ENCODE measurements at regions not wholly inside any gene's neighbourhood (a gene's known extent, or its start where the extent isn't known, plus 50 kb on each side); places are given as distances from the start of the nearest gene placed in this dataset.

DNA sequence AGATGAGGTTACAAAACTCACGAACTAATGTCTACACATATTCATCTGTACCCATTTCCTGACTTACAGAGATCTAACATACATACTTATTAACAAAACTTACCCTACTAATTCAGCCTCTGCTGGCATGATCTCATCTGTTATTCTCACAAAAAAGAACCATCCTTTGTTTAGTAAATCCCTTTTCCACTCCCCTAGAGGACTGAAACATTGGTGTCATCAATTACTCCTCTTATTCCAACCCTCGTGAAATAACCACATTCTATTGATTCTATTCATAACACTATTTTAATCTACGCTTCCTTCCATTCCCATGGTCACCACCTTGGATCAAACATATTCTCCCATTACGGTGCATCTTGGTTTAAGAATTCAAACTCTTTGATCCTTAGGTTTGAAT, 505.9 kb downstream of the SI start:
- DNase-seq (ENCODE audit: low spot score), result no peak

GRCh38 chr3:164550857-164551256, 527.4 kb downstream of the SI start:
- DNase-seq (ENCODE audit: low spot score), result no peak

DNA sequence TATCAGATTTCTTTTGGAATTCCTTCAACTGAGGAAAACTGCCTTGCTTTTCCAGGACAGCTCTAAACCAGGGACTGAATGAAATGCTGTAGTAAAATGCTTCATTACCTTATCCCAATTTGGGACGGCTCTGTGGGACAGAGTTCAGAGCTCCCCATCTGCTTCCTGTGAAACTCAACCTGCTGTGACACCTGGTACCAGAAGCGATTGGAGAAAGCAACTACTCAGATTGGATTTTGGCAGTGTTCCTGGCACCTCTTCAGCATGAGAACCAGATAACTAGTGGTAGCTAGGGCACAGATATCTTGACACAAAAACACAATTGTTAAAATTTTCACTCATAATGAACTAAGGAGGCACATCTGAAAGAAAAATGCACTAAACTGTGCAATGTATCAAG, 539.1 kb downstream of the SI start:
- no peak for DNase-seq (ENCODE audit: low spot score)

- peak; percentile 33 for DNase-seq (ENCODE audit: low spot score)
Observed at GRCh38 chr3:164537485-164537884, 540.8 kb downstream of the SI start.

DNA sequence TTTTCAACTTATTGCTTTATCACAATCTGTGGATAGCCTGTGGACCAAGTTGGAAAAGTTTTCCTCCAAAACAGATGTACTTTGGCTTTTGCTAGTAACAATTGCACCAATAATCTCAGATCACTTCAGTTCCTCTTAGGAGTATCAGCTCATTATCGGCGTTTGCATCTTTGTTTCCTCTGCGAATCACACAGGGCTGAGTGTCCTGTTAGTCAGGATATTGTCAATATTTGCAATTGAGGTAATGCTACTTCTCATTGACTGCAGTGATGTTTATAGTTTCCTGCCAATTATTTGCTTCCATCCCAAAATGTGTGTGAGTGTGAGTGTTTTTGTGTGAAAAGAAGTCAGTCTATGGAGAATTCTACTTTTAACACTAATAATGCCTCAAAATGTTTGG, 545.0 kb downstream of the SI start:
- no peak for DNase-seq (ENCODE audit: low spot score)

DNA sequence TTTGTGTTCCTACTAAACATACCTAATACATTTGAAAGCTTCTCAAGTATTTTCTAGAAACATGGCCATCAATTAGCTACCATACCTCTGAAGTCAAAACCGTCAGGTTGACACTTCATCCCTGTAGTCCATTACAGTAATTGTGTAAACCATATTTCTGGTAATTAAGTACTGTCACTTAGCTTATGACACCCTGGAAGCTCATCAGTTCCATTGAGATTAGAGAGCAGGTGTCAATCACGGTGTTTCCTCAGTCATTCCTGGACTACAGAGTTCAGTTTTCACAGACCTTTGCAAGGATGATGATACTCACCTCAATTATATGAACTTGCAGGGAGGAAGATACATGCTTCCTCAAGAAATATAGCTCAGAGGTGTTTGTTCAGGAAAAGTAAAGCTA, 552.0 kb downstream of the SI start:
- DNase-seq (ENCODE audit: low spot score), result no peak

DNA sequence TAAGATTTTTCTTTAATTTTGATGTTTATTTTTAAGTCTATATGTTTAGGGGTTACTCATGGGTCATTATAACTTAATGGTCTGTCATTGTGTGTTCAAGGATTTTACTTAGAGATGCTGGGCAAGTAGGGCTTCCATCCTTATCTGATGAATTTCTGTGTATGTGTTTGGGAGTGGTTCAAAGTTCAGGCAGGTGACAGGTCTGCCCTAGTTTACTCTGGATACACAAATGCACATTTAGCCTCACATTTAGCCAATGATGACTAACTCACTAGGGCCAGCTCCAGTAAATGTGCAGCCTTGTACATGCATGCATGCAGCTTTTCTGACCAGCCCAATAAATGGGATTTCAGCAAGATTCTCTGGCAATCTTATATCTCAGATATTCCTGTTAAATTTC, 554.1 kb downstream of the SI start:
- DNase-seq (ENCODE audit: low spot score), result no peak

DNA sequence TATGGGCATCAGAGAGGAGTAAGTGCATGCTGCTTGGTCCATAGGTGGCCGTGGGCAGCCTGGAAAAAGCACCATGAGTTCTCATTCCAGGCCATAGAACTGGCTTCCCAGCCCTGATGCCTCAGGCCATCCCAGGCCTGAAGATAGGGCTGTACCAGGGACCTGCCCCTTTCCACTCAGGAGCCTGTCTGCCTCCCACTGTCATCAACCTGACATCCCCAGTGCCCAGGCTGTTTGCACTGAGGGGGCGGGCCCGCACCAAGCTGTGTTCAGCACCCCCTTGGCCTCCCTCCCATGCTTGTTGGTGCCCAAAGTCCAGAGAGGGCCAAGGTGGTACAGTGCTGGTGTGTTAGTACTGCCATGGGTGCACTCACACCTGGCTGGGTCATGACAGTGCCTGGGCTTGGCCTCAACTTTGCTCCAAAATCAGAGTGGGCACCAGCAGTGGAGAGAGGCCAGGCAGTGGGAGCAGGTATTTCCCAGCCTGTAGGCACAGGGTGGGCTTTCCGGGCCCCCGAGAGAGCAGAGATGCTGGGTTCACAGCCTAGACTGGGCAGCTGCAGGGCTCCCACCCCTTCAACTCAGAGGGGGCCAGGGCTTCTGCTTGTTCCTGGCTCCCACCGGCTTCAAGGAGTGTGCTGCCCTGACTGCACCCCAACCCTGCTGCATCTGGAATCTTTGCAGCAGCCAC, 556.1 kb downstream of the SI start:
- no peak for DNase-seq (ENCODE audit: low spot score)

GRCh38 chr3:164521644-164522043, 556.7 kb downstream of the SI start:
- no peak for DNase-seq (ENCODE audit: low spot score)

GRCh38 chr3:164521139-164521538, 557.2 kb downstream of the SI start:
- DNase-seq (ENCODE audit: low spot score), result no peak

GRCh38 chr3:164515256-164515655, 563.0 kb downstream of the SI start:
- no peak for DNase-seq (ENCODE audit: low spot score)

DNA sequence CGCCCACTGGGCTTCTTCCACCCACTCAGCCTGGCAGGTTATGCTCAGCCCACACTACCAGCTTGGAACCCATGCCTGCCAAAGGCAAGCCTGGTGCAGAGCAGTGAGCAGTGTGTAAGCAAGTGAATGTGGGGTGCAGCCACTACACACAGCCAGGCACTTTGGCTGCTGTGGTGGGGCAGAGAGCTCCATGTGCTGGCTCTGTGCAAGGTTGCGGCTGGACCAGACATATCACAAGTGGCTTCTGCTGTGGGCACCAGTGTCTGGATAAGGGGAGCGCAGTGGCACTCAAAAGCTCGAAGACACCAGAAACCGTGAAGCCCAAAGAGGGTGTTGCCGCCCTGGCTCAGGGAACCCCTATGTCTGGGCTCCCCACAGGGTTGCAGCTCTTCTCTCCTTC, 563.7 kb downstream of the SI start:
- no peak for DNase-seq (ENCODE audit: low spot score)

DNA sequence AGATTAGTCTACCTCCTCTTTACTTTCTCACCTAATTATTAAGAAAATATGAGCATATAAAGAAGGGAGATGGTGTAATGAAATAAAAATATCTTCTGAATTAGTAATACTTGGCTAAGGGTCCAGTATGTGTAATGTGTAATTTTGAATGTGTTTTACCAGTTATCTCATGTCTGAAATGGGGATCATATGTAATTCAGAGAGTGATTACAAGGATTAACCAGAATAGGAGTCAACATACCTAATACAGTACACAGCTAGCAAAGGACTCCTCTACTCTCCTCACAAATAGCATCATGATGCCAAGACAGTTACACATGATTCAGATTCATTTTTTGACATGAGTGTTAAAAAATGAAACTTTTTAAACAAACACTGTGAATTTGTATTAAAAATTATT, 570.4 kb downstream of the SI start:
- no peak for DNase-seq (ENCODE audit: low spot score)

- DNase-seq (ENCODE audit: low spot score), result no peak
Observed at GRCh38 chr3:164498917-164499316, 579.4 kb downstream of the SI start.

DNA sequence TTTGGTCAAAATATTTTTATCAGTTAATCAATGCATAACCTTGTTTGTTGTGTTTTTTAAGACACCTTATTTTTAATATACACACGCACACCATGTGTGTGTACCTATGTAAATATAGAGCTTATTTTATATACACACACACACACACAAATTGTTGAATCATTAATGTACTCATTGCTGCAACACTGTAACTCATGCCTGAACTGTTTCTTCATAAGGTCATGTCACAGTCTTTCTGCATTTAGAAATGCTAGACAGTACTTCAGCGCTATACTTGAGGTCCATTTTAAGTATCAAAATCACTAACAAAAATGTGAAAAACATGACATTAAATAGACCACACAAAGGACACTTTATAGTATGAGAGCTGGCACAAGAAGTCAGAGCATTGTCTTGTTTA, 589.4 kb downstream of the SI start:
- no peak for DNase-seq (ENCODE audit: low spot score)

DNA sequence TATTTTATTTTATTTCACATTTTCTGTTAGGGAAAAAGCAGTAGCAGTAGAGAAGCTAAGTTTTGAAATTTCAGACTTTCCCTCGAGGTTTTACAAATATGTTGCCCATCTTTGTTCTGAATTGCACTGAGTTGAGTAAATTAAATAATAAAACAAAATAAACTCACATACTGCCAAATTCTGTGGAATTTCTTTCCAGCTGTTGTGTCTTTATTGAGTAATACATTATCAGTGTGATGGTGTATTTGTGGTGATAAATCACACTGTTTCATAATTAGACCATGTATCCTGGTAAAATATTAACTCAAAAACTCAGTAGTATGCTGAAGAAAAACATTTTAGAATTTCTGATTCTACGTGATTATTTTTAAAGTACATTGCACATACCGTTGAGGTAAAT, 592.1 kb downstream of the SI start:
- DNase-seq (ENCODE audit: low spot score), result no peak

GRCh38 chr3:164479978-164480377, 598.3 kb downstream of the SI start:
- DNase-seq (ENCODE audit: low spot score), result no peak

GRCh38 chr3:164479406-164479805, 598.9 kb downstream of the SI start:
- DNase-seq (ENCODE audit: low spot score), result no peak

GRCh38 chr3:164478323-164478722, 600.0 kb downstream of the SI start:
- DNase-seq (ENCODE audit: low spot score), result no peak

GRCh38 chr3:164477403-164477802, 600.9 kb downstream of the SI start:
- no peak for DNase-seq (ENCODE audit: low spot score)

GRCh38 chr3:164476631-164477030, 601.7 kb downstream of the SI start:
- DNase-seq (ENCODE audit: low spot score), result no peak

DNA sequence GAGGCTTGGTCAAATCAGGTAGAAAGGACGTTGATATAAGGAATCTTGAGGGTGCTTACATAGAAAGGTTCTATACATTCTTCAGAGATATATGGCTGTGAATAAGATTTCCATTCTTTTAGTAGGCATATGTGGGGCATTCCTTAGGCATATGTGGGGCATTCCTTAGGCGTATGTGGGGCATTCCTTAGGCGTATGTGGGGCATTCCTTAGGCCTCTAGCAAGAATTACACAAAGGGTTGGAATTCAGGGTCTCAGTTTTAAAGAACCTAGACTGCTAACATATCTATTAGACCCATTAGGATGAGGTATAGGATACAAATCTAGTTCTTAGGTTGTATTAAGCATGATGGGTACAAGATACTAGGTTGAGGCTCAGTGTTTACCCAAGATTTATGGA, 607.8 kb downstream of the SI start:
- no peak for DNase-seq (ENCODE audit: low spot score)

DNA sequence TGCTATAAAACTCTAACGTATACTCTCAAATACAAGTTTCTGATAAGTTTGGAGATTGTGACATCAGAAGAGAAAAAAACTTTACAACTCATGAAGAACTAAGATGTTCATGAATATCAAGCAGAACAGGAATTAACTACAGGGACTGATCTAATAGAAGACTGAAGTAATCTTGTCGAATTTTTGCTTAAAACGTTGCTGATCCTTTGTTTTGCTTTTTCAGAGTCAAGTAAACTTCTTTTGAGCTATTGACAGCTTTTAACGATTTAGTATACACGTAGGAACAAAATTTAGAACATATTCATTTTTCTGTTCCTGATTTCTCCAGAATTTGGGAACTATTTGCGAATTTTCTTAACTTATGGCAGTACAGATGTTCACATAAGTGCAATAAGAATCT, 610.2 kb downstream of the SI start:
- no peak for DNase-seq (ENCODE audit: low spot score)

GRCh38 chr3:164467007-164467406, 611.3 kb downstream of the SI start:
- DNase-seq (ENCODE audit: low spot score), result peak; percentile 30

DNA sequence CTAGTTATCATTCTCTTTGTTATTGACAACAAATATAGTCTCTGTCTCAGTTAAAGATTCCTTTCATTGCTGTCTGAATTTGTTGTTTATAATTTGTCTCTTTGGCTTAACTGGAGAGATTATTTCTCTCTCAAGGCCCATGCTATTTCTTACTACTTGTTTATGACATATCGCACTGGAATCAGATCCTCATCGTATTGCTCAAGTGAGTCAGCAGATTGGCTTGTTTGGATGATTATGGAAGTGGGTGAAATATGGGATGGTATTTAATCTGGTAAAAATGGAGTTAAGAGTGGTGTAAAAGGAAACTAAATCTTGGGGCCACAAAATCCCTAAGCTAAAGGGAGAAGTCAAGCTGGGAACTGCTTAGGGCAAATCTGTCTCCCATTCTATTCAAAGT, 613.1 kb downstream of the SI start:
- no peak for DNase-seq (ENCODE audit: low spot score)
